Uterus (tissue), 3 donors: ENCODE measurements at regions not wholly inside any gene's neighbourhood (a gene's known extent, or its start where the extent isn't known, plus 50 kb on each side); places are given as distances from the start of the nearest gene placed in this dataset.

ENCODE experiments used
- DNase-seq, 2 donors: peaks; one replicate each; pipeline ENCODE4 v3.0.0-alpha.2; 2019 to 2020
- H3K27ac ChIP-seq, 2 donors: fragments of 200-600 bp; sonication (generic); 1 replicate in 1 of 2; 2 replicates in 1 of 2; pipeline ENCODE4 v1.5.1; 2016 to 2018
- H3K27me3 ChIP-seq, 2 donors: fragments of 200-600 bp; sonication (generic); one replicate each; pipeline ENCODE4 v1.5.1; 2018 to 2019; ENCODE audit warnings: control low read depth in 1 of 2
- H3K36me3 ChIP-seq, 2 donors: fragments of 200-600 bp; sonication (generic); one replicate each; pipeline ENCODE4 v1.5.1; 2019; ENCODE audit warnings: control low read depth in 1 of 2
- H3K4me1 ChIP-seq, 2 donors: fragments of 200-600 bp; sonication (generic); one replicate each; pipeline ENCODE4 v1.5.1; 2018 to 2019; ENCODE audit warnings: control low read depth in 1 of 2
- H3K4me3 ChIP-seq, 2 donors: fragments of 200-600 bp; sonication (generic); 1 replicate in 1 of 2; 2 replicates in 1 of 2; pipeline ENCODE4 v1.5.1; 2018 to 2019; ENCODE audit warnings: mild to moderate bottlenecking in 1 of 2
- H3K9me3 ChIP-seq, 2 donors: fragments of 200-600 bp; sonication (generic); one replicate each; pipeline ENCODE4 v1.5.1; 2019; ENCODE audit warnings: control low read depth in 1 of 2
- POLR2A ChIP-seq, 2 donors: fragments of 450-650 bp; IDR thresholded peaks; one replicate each; pipeline ENCODE4 v1.6.1; 2016; ENCODE audit warnings: antibody characterized with exemption in 2 of 2, mild to moderate bottlenecking in 1 of 2, moderate library complexity in 1 of 2
- intact Hi-C: fragments of 100-400 bp; cut with DNase I; formaldehyde crosslinking; loops from one replicate; pipeline ENCODE4 v1.15.1; 2023; ENCODE audit warnings: low total_unique reads
- TF ChIP-seq, protein P1 (sequence below), 4 experiments: fragments of 200-600 bp in 2 of 4; fragments of 450-650 bp in 2 of 4; sonication (generic) in 2 of 4; IDR thresholded peaks; one replicate each; pipeline ENCODE4 v1.5.1; 2016 to 2019; ENCODE audit warnings: antibody characterized with exemption in 4 of 4, mild to moderate bottlenecking in 2 of 4, moderate library complexity in 1 of 4
- donor health status: DM: yes; HTN: yes; CAD: no.

DNA sequence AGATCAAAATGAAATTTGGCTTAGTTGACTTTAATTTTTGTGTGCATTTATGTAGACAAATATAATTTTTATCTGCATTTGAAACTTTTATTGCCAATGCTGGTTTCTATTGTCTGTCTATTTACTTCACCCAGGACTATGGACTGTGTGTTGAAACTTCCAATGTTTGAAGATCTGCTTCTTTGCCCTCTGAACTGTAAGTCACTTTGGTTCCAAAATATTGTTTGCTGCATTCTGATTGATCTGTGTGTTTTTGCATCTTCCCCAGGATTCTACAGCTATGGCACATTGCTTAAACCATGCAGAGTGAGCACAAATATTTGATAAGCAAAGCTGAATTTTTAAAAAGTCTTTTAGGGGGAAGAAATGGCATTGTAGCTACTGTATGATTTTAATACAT lies 131.0 kb upstream of the SOX5 start:
- H3K36me3 ChIP-seq: no peaks in the 10 kb centered on the region
- intact Hi-C loops: no loop called here
- no peaks in the 10 kb centered on the region for H3K9me3 ChIP-seq
- H3K27ac ChIP-seq: no peak overlapping the region
- no peak overlapping the region for H3K4me3 ChIP-seq
- TF ChIP-seq POLR2A (IDR thresholded peaks at IDR 0.05): no peak
- TF ChIP-seq, protein P1, sequence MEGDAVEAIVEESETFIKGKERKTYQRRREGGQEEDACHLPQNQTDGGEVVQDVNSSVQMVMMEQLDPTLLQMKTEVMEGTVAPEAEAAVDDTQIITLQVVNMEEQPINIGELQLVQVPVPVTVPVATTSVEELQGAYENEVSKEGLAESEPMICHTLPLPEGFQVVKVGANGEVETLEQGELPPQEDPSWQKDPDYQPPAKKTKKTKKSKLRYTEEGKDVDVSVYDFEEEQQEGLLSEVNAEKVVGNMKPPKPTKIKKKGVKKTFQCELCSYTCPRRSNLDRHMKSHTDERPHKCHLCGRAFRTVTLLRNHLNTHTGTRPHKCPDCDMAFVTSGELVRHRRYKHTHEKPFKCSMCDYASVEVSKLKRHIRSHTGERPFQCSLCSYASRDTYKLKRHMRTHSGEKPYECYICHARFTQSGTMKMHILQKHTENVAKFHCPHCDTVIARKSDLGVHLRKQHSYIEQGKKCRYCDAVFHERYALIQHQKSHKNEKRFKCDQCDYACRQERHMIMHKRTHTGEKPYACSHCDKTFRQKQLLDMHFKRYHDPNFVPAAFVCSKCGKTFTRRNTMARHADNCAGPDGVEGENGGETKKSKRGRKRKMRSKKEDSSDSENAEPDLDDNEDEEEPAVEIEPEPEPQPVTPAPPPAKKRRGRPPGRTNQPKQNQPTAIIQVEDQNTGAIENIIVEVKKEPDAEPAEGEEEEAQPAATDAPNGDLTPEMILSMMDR (IDR thresholded peaks at IDR 0.05): no peak
- DNase-seq: no peak
- no peaks in the 10 kb centered on the region for H3K4me1 ChIP-seq
- no peaks in the 10 kb centered on the region for H3K27me3 ChIP-seq

DNA sequence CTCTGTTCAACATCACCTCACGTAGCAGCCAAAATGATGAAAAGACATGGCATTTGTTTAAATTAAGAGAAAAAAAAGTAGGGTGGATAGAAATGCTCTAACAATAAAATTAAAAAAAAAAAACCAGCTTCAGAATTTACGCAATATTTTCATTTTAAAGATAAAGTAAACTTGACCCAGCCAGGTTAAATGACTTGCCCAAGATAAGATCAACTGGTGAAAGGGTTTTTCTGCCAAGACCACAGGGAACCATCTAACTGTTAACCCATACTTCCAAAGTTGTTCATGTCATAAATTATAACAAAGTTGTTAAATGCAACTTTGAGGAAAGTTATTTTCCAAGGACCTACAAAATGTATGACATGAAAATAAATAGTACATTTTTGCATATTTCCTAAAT lies 129.6 kb upstream of the SOX5 start:
- no peaks in the 10 kb centered on the region for H3K36me3 ChIP-seq
- no peak for DNase-seq
- no peak overlapping the region for H3K4me3 ChIP-seq
- H3K9me3 ChIP-seq: no peaks in the 10 kb centered on the region
- no peak overlapping the region for H3K27ac ChIP-seq
- H3K4me1 ChIP-seq: no peaks in the 10 kb centered on the region
- intact Hi-C loops: no loop called here
- no peaks in the 10 kb centered on the region for H3K27me3 ChIP-seq
- TF ChIP-seq POLR2A (IDR thresholded peaks at IDR 0.05): no peak
- TF ChIP-seq, protein P1 (IDR thresholded peaks at IDR 0.05): no peak

DNA sequence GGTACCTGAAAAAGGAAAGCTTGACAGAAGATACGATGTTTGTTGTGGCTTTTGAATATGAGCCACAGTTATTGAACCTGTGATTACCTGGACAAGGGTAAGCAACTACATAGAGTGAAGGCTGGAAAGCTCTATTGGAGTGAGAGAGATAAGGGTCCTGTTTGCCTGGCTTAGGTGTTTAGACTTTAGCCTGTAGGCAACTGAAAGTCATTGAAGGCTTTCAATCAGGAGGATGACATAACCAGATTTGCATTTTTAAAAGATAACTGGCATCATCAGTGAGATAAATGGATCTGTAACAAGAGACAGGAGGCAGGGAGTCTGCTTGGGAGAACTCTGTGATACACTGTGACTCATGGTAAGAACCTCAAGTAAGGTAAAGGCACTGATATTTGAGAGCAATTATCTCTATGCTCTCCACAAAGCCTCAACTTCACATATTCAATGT lies 128.9 kb upstream of the SOX5 start:
- Histone ChIP-seq H3K36me3 (no peaks in the 10 kb centered on the region), H3K9me3 (no peaks in the 10 kb centered on the region), H3K27ac (no peak overlapping the region), H3K27me3 (no peaks in the 10 kb centered on the region), H3K4me3 (no peak overlapping the region), H3K4me1 (no peaks in the 10 kb centered on the region)
- intact Hi-C loops: no loop called here
- no peak for DNase-seq
- TF ChIP-seq, protein P1 (IDR thresholded peaks at IDR 0.05): no peak
- no peak for TF ChIP-seq POLR2A (IDR thresholded peaks at IDR 0.05)

DNA sequence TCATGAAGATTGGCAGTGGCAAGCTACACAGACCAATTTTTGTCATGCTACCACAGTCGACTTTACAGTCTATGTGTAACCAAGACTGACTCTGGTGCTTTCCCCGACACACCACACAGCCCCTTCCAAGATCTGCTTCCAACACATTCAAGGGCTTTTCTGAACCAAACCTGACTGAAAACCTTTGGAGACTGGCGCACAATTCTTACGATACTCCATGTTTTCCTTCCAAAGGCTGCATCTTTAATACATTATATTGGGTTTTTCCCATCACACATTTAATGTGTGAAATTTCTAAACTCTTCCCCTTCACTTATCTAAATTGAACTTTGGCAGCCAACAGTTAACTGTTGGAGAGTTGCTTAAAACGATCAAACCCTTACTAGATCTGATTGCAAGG lies 127.7 kb upstream of the SOX5 start:
- intact Hi-C loops: no loop called here
- TF ChIP-seq POLR2A (IDR thresholded peaks at IDR 0.05): no peak
- TF ChIP-seq, protein P1 (IDR thresholded peaks at IDR 0.05): no peak

DNA sequence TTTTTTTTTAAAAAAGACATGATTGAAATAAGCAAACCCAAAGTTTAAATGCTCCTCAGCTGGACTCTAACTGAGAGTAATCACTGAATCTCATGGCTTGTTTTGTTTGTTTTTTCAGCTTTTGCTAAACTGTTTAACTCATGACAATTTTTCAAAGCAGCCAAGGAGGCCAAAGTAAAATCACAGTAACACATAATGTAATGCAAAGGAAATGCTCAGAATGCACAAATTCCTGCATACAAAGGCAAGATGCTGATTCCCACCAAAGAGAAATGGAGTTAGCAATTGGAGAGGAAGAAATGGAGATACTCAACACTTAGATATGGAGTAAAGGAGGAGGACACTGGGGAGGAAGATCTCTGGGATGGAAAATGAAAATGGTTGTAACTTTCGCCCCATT lies 126.2 kb upstream of the SOX5 start:
- H3K4me1 ChIP-seq: no peaks in the 10 kb centered on the region
- intact Hi-C loops: no loop called here
- no peaks in the 10 kb centered on the region for H3K9me3 ChIP-seq
- H3K4me3 ChIP-seq: no peak overlapping the region
- H3K36me3 ChIP-seq: no peaks in the 10 kb centered on the region
- no peak for DNase-seq
- no peak overlapping the region for H3K27ac ChIP-seq
- H3K27me3 ChIP-seq: no peaks in the 10 kb centered on the region
- no peak for TF ChIP-seq POLR2A (IDR thresholded peaks at IDR 0.05)
- TF ChIP-seq, protein P1 (IDR thresholded peaks at IDR 0.05): no peak

More for the DNA sequence above, 127.7 kb upstream of the SOX5 start:
- no peak overlapping the region for H3K4me3 ChIP-seq
- no peaks in the 10 kb centered on the region for H3K27me3 ChIP-seq
- no peak overlapping the region for H3K27ac ChIP-seq
- H3K4me1 ChIP-seq: no peaks in the 10 kb centered on the region
- H3K36me3 ChIP-seq: no peaks in the 10 kb centered on the region
- no peak for DNase-seq
- H3K9me3 ChIP-seq: no peaks in the 10 kb centered on the region
